Uterus (tissue), 3 donors: ENCODE measurements at regions not wholly inside any gene's neighbourhood (a gene's known extent, or its start where the extent isn't known, plus 50 kb on each side); places are given as distances from the start of the nearest gene placed in this dataset.

Source experiments
- DNase-seq, 2 donors: peaks; one replicate each; pipeline ENCODE4 v3.0.0-alpha.2; 2019 to 2020
- H3K27ac ChIP-seq, 2 donors: fragments of 200-600 bp; sonication (generic); 1 replicate in 1 of 2; 2 replicates in 1 of 2; pipeline ENCODE4 v1.5.1; 2016 to 2018
- H3K27me3 ChIP-seq, 2 donors: fragments of 200-600 bp; sonication (generic); one replicate each; pipeline ENCODE4 v1.5.1; 2018 to 2019; ENCODE audit warnings: control low read depth in 1 of 2
- H3K36me3 ChIP-seq, 2 donors: fragments of 200-600 bp; sonication (generic); one replicate each; pipeline ENCODE4 v1.5.1; 2019; ENCODE audit warnings: control low read depth in 1 of 2
- H3K4me1 ChIP-seq, 2 donors: fragments of 200-600 bp; sonication (generic); one replicate each; pipeline ENCODE4 v1.5.1; 2018 to 2019; ENCODE audit warnings: control low read depth in 1 of 2
- H3K4me3 ChIP-seq, 2 donors: fragments of 200-600 bp; sonication (generic); 1 replicate in 1 of 2; 2 replicates in 1 of 2; pipeline ENCODE4 v1.5.1; 2018 to 2019; ENCODE audit warnings: mild to moderate bottlenecking in 1 of 2
- H3K9me3 ChIP-seq, 2 donors: fragments of 200-600 bp; sonication (generic); one replicate each; pipeline ENCODE4 v1.5.1; 2019; ENCODE audit warnings: control low read depth in 1 of 2
- POLR2A ChIP-seq, 2 donors: fragments of 450-650 bp; IDR thresholded peaks; one replicate each; pipeline ENCODE4 v1.6.1; 2016; ENCODE audit warnings: antibody characterized with exemption in 2 of 2, mild to moderate bottlenecking in 1 of 2, moderate library complexity in 1 of 2
- intact Hi-C: fragments of 100-400 bp; cut with DNase I; formaldehyde crosslinking; loops from one replicate; pipeline ENCODE4 v1.15.1; 2023; ENCODE audit warnings: low total_unique reads
- TF ChIP-seq, protein P1 (sequence below), 4 experiments: fragments of 200-600 bp in 2 of 4; fragments of 450-650 bp in 2 of 4; sonication (generic) in 2 of 4; IDR thresholded peaks; one replicate each; pipeline ENCODE4 v1.5.1; 2016 to 2019; ENCODE audit warnings: antibody characterized with exemption in 4 of 4, mild to moderate bottlenecking in 2 of 4, moderate library complexity in 1 of 4
- donor health status: DM: yes; HTN: yes; CAD: no.

- H3K36me3 ChIP-seq: no peaks in the 10 kb centered on the region
- TF ChIP-seq, protein P1, sequence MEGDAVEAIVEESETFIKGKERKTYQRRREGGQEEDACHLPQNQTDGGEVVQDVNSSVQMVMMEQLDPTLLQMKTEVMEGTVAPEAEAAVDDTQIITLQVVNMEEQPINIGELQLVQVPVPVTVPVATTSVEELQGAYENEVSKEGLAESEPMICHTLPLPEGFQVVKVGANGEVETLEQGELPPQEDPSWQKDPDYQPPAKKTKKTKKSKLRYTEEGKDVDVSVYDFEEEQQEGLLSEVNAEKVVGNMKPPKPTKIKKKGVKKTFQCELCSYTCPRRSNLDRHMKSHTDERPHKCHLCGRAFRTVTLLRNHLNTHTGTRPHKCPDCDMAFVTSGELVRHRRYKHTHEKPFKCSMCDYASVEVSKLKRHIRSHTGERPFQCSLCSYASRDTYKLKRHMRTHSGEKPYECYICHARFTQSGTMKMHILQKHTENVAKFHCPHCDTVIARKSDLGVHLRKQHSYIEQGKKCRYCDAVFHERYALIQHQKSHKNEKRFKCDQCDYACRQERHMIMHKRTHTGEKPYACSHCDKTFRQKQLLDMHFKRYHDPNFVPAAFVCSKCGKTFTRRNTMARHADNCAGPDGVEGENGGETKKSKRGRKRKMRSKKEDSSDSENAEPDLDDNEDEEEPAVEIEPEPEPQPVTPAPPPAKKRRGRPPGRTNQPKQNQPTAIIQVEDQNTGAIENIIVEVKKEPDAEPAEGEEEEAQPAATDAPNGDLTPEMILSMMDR (IDR thresholded peaks at IDR 0.05): no peak
- no peak for TF ChIP-seq POLR2A (IDR thresholded peaks at IDR 0.05)
- intact Hi-C loops: no loop called here
- no peak for DNase-seq
- H3K27ac ChIP-seq: no peak overlapping the region
- H3K27me3 ChIP-seq: no peaks in the 10 kb centered on the region
- no peak overlapping the region for H3K4me3 ChIP-seq
- H3K4me1 ChIP-seq: no peaks in the 10 kb centered on the region
- H3K9me3 ChIP-seq: no peaks in the 10 kb centered on the region
Measured at GRCh38 chr5:163826201-163826600, 320.8 kb downstream of the MAT2B start.

- Histone ChIP-seq H3K27ac (no peak overlapping the region), H3K9me3 (no peaks in the 10 kb centered on the region), H3K36me3 (no peaks in the 10 kb centered on the region), H3K27me3 (no peaks in the 10 kb centered on the region), H3K4me3 (no peak overlapping the region), H3K4me1 (no peaks in the 10 kb centered on the region)
- TF ChIP-seq, protein P1 (IDR thresholded peaks at IDR 0.05): no peak
- TF ChIP-seq POLR2A (IDR thresholded peaks at IDR 0.05): no peak
- no peak for DNase-seq
- intact Hi-C loops: no loop called here
Measured at GRCh38 chr5:163832155-163832554, 326.7 kb downstream of the MAT2B start.

- TF ChIP-seq, protein P1 (IDR thresholded peaks at IDR 0.05): no peak
- TF ChIP-seq POLR2A (IDR thresholded peaks at IDR 0.05): no peak
- Histone ChIP-seq H3K27me3 (no peaks in the 10 kb centered on the region), H3K9me3 (peaks cover 0 to 2% of the 10 kb centered on the region in 2 donors), H3K4me1 (no peaks in the 10 kb centered on the region), H3K36me3 (no peaks in the 10 kb centered on the region), H3K27ac (no peak overlapping the region), H3K4me3 (no peak overlapping the region)
- intact Hi-C loops: no loop called here
- no peak for DNase-seq
Measured at GRCh38 chr5:163838738-163839137, 333.3 kb downstream of the MAT2B start.

- no peak overlapping the region for H3K27ac ChIP-seq
- no peak for DNase-seq
- peaks cover 0 to 2% of the 10 kb centered on the region in 2 donors for H3K9me3 ChIP-seq
- H3K4me3 ChIP-seq: no peak overlapping the region
- intact Hi-C loops: no loop called here
- no peak for TF ChIP-seq POLR2A (IDR thresholded peaks at IDR 0.05)
- TF ChIP-seq, protein P1 (IDR thresholded peaks at IDR 0.05): no peak
- no peaks in the 10 kb centered on the region for H3K4me1 ChIP-seq
- no peaks in the 10 kb centered on the region for H3K27me3 ChIP-seq
- no peaks in the 10 kb centered on the region for H3K36me3 ChIP-seq
Measured at GRCh38 chr5:163846512-163846911, 341.1 kb downstream of the MAT2B start.

DNA sequence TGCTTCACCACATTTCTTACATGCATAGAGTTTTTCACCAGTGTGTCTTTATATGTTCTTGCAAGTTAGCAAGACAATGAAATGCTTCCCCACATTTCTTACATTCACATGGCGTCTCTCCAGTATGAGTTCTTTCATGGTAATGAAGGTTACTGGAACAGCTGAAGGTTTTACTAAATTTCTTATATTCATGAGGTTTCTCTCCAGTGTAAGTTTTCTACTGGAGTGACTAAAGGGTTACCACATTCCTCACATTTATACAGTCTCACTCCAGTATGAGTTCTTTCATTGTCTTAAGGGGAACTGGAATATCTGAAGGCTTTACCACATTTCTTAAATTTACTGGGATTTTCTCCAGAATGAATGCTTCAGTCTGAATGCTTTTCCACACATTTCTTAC is 350.3 kb downstream of the MAT2B start:
- H3K4me1 ChIP-seq: no peaks in the 10 kb centered on the region
- no peak overlapping the region for H3K27ac ChIP-seq
- intact Hi-C loops: no loop called here
- H3K27me3 ChIP-seq: no peaks in the 10 kb centered on the region
- TF ChIP-seq, protein P1 (IDR thresholded peaks at IDR 0.05): no peak
- TF ChIP-seq POLR2A (IDR thresholded peaks at IDR 0.05): no peak
- no peak for DNase-seq
- H3K36me3 ChIP-seq: no peaks in the 10 kb centered on the region
- H3K4me3 ChIP-seq: no peak overlapping the region
- no peaks in the 10 kb centered on the region for H3K9me3 ChIP-seq
